ENCODE measurements at regions not wholly inside any gene's neighbourhood (a gene's known extent, or its start where the extent isn't known, plus 50 kb on each side); places are given as distances from the start of the nearest gene placed in this dataset.

GRCh38 chr18:57928466-57928865 lies 115.6 kb upstream of the NEDD4L start:
- TF ChIP-seq POLR2AphosphoS5 (IDR thresholded peaks at IDR 0.05): no peak
- no peak for TF ChIP-seq CTCF (IDR thresholded peaks at IDR 0.05)

All from transverse colon (tissue), 4 donors.